ENCODE measurements at regions not wholly inside any gene's neighbourhood (a gene's known extent, or its start where the extent isn't known, plus 50 kb on each side); places are given as distances from the start of the nearest gene placed in this dataset.

- Histone ChIP-seq H3K4me1 (no peaks in the 10 kb centered on the region), H3K36me3 (ENCODE audit: insufficient read depth in 1 of 2, low read depth in 1 of 2) (no peaks in the 10 kb centered on the region), H3K27ac (no peak overlapping the region), H3K27me3 (ENCODE audit: insufficient read depth in 3 of 3, low read length in 2 of 3) (no peaks in the 10 kb centered on the region), H3K4me3 (no peak overlapping the region), H3K9me3 (no peaks in the 10 kb centered on the region)
- ATAC-seq = no peak
- no peak for DNase-seq
- no peak for TF ChIP-seq CTCF (IDR thresholded peaks at IDR 0.05)
- intact Hi-C loops (cut with DNase I) = loop anchor here in 1 of 2 donors (10.0 kb wide), 1 partner anchor 115 kb away; the partner anchor contains the start of gene FYN
- WGBS, 3 donors = 69 to 72% (median 69%) methylated on average over 2 of the region's 2 CpGs
Measured at GRCh38 chr6:111989743-111990142, 64.2 kb upstream of the CCN6 start.

- no peak for ATAC-seq
- WGBS, 3 donors = 75 to 82% (median 80%) methylated on average over 2 of the region's 2 CpGs
- H3K4me1 ChIP-seq = no peaks in the 10 kb centered on the region
- no peak for TF ChIP-seq CTCF (IDR thresholded peaks at IDR 0.05)
- H3K36me3 ChIP-seq (ENCODE audit: insufficient read depth in 1 of 2, low read depth in 1 of 2) = no peaks in the 10 kb centered on the region
- H3K27me3 ChIP-seq (ENCODE audit: insufficient read depth in 3 of 3, low read length in 2 of 3) = no peaks in the 10 kb centered on the region
- intact Hi-C loops (cut with DNase I) = loop anchor here in 1 of 2 donors (10.0 kb wide), 1 partner anchor 115 kb away; the partner anchor contains the start of gene FYN
- no peaks in the 10 kb centered on the region for H3K9me3 ChIP-seq
- H3K4me3 ChIP-seq = no peak overlapping the region
- no peak for DNase-seq
- no peak overlapping the region for H3K27ac ChIP-seq
Measured at GRCh38 chr6:111990214-111990613, 63.7 kb upstream of the CCN6 start.

- Histone ChIP-seq H3K27me3 (ENCODE audit: insufficient read depth in 3 of 3, low read length in 2 of 3) (no peaks in the 10 kb centered on the region), H3K4me3 (no peak overlapping the region), H3K27ac (no peak overlapping the region), H3K9me3 (no peaks in the 10 kb centered on the region), H3K4me1 (peaks cover 4% of the 10 kb centered on the region), H3K36me3 (ENCODE audit: insufficient read depth in 1 of 2, low read depth in 1 of 2) (no peaks in the 10 kb centered on the region)
- TF ChIP-seq CTCF (IDR thresholded peaks at IDR 0.05) = no peak
- intact Hi-C loops (cut with DNase I) = loop anchor here in 1 of 2 donors (10.0 kb wide), 1 partner anchor 118 kb away; the partner anchor contains the start of gene FYN
- WGBS, 3 donors = 74 to 79% (median 78%) methylated on average over 4 of the region's 4 CpGs
- DNase-seq (no peak), ATAC-seq (no peak)
Measured at GRCh38 chr6:111992851-111993250, 61.1 kb upstream of the CCN6 start.

- TF ChIP-seq CTCF (IDR thresholded peaks at IDR 0.05) = no peak
- intact Hi-C loops (cut with DNase I) = loop anchor here in 1 of 2 donors (10.0 kb wide), 1 partner anchor 119 kb away; the partner anchor contains the start of gene FYN
- H3K27ac ChIP-seq = no peak overlapping the region
- H3K36me3 ChIP-seq (ENCODE audit: insufficient read depth in 1 of 2, low read depth in 1 of 2) = no peaks in the 10 kb centered on the region
- H3K27me3 ChIP-seq (ENCODE audit: insufficient read depth in 3 of 3, low read length in 2 of 3) = no peaks in the 10 kb centered on the region
- no peak overlapping the region for H3K4me3 ChIP-seq
- peaks cover 4% of the 10 kb centered on the region for H3K4me1 ChIP-seq
- no peaks in the 10 kb centered on the region for H3K9me3 ChIP-seq
- WGBS, 3 donors = 70 to 77% (median 75%) methylated on average over 6 of the region's 6 CpGs
- DNase-seq (no peak), ATAC-seq (no peak)
Measured at GRCh38 chr6:111993342-111993741, 60.6 kb upstream of the CCN6 start.

GRCh38 chr6:111994791-111995190, 59.1 kb upstream of the CCN6 start:
- no peaks in the 10 kb centered on the region for H3K9me3 ChIP-seq
- intact Hi-C loops (cut with DNase I) = loop anchor here (5.0 to 10.0 kb wide), 2 partner anchors 120 to 122 kb away; partner anchors contain the start of gene FYN (in 2 of the 2)
- no peaks in the 10 kb centered on the region for H3K36me3 ChIP-seq (ENCODE audit: insufficient read depth in 1 of 2, low read depth in 1 of 2)
- no peak for TF ChIP-seq CTCF (IDR thresholded peaks at IDR 0.05)
- WGBS, 3 donors = 76 to 92% (median 85%) methylated on average over 6 of the region's 6 CpGs
- H3K4me3 ChIP-seq = no peak overlapping the region
- H3K4me1 ChIP-seq = peaks cover 4% of the 10 kb centered on the region
- ATAC-seq (no peak), DNase-seq (no peak)
- H3K27me3 ChIP-seq (ENCODE audit: insufficient read depth in 3 of 3, low read length in 2 of 3) = no peaks in the 10 kb centered on the region
- H3K27ac ChIP-seq = no peak overlapping the region
